Tibial nerve (tissue), 4 donors: ENCODE measurements at regions not wholly inside any gene's neighbourhood (a gene's known extent, or its start where the extent isn't known, plus 50 kb on each side); places are given as distances from the start of the nearest gene placed in this dataset.

Experiments used
- EP300 ChIP-seq, 2 donors: sonication (generic); formaldehyde crosslinking; IDR thresholded peaks; one replicate each; pipeline ENCODE4 v1.6.1; 2017; ENCODE audit warnings: antibody characterized with exemption in 2 of 2, mild to moderate bottlenecking in 1 of 2
- TF ChIP-seq, protein P1 (sequence below), 5 experiments: fragments of 200-600 bp in 3 of 5; fragments of 450-650 bp in 2 of 5; sonication (generic) in 3 of 5; IDR thresholded peaks; one replicate each; pipeline ENCODE4 v1.5.1; 2016 to 2019; ENCODE audit warnings: antibody characterized with exemption in 5 of 5, mild to moderate bottlenecking in 3 of 5, moderate library complexity in 2 of 5

DNA sequence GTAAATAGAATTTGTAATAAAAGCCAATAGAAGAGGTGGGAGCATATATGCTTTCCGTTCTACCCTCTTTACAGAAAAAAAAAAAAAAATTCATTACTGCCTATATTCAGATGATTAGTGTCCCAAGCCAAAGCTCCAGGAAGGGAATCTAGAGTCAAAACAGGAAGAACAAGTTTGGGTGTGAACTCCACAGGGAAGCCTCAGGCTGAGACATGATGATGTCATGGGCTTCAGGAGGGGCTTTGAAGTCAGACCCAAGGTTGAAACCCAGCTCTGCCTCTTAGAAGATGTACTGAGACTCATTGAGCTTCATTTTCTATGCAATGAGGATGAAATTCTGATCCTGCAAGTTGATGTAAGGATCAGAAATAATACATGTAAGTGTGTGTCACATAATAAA, 250.0 kb upstream of the ADGRL2 start:
- TF ChIP-seq, protein P1, sequence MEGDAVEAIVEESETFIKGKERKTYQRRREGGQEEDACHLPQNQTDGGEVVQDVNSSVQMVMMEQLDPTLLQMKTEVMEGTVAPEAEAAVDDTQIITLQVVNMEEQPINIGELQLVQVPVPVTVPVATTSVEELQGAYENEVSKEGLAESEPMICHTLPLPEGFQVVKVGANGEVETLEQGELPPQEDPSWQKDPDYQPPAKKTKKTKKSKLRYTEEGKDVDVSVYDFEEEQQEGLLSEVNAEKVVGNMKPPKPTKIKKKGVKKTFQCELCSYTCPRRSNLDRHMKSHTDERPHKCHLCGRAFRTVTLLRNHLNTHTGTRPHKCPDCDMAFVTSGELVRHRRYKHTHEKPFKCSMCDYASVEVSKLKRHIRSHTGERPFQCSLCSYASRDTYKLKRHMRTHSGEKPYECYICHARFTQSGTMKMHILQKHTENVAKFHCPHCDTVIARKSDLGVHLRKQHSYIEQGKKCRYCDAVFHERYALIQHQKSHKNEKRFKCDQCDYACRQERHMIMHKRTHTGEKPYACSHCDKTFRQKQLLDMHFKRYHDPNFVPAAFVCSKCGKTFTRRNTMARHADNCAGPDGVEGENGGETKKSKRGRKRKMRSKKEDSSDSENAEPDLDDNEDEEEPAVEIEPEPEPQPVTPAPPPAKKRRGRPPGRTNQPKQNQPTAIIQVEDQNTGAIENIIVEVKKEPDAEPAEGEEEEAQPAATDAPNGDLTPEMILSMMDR (IDR thresholded peaks at IDR 0.05): no peak
- TF ChIP-seq EP300 (IDR thresholded peaks at IDR 0.05): no peak
